Midbrain (tissue), 1 donor: ENCODE measurements at regions not wholly inside any gene's neighbourhood (a gene's known extent, or its start where the extent isn't known, plus 50 kb on each side); places are given as distances from the start of the nearest gene placed in this dataset.
"Not testable (repeated sequence)": the region's sequence is repeated elsewhere in the genome, so short reads cannot be mapped to it uniquely, and the experiment has no call there.

Source experiments
- DNase-seq: peaks from one replicate; lab custom pipeline; 2025; lab: John Stamatoyannopoulos, UW

GRCh38 chr2:217371781-217372213 lies 511.9 kb upstream of the TNP1 start:
- DNase-seq = no peak

- no peak for DNase-seq
Observed at GRCh38 chr2:217370391-217370790, 510.5 kb upstream of the TNP1 start.

GRCh38 chr2:217367464-217367863 lies 507.6 kb upstream of the TNP1 start:
- DNase-seq = no peak

DNA sequence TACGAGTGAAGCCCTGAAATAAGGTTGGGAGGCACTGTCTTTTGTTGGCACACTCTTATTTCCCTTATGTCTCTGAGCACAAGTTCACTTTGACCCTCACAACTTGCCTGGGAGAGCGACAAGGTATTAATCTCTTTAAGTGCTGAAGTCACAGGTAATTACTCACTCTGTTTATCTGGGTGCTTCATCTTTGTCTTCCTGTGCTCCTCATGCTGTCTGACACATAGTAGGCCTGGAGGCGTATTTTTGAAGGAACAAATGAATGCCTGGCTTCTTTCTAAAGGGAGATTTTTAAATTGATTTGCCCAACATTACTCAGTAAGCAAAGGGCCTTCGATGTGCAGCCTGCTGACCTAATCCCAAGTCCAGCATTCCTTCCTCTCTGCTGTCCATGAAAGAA lies 507.1 kb upstream of the TNP1 start:
- DNase-seq = no peak

DNA sequence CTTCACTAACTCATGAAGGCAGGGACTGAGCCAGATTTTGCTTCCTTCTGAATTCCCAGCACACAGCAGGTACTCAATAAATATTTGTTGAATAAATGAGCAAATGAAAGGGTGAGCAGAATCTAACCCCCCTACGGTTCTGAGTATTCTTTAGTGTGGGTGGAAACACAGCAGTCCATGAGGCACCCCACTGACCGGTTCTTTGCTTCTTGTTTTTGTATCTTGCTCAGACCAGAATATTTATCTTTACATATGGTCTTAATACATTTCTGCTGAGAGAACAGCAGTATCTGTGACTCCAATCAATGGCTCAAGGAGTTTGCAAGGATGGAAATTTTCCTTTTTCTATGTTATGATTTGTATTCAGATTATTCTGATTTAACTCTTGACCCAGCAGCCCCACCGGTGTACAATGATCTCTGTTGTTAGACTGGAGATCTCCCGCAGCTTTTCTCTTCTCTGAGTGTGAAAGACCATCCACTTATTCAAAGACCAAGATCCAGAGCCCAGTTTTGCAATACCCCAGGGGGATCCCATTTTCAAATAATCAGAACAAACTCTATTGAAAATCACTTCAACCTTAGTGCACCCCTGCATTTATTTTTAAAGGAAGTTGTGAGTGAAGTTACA lies 506.5 kb upstream of the TNP1 start:
- no peak for DNase-seq

GRCh38 chr2:217365656-217366055 lies 505.8 kb upstream of the TNP1 start:
- DNase-seq = no peak

- DNase-seq = no peak
Observed at GRCh38 chr2:217364224-217364623, 504.4 kb upstream of the TNP1 start.

- peak; percentile 2 for DNase-seq
Observed at GRCh38 chr2:217363470-217363869, 503.6 kb upstream of the TNP1 start.

GRCh38 chr2:217362710-217363109 lies 502.8 kb upstream of the TNP1 start:
- no peak for DNase-seq

GRCh38 chr2:217362286-217362685 lies 502.4 kb upstream of the TNP1 start:
- no peak for DNase-seq

- DNase-seq = no peak
Observed at GRCh38 chr2:217361483-217361880, 501.6 kb upstream of the TNP1 start.

DNA sequence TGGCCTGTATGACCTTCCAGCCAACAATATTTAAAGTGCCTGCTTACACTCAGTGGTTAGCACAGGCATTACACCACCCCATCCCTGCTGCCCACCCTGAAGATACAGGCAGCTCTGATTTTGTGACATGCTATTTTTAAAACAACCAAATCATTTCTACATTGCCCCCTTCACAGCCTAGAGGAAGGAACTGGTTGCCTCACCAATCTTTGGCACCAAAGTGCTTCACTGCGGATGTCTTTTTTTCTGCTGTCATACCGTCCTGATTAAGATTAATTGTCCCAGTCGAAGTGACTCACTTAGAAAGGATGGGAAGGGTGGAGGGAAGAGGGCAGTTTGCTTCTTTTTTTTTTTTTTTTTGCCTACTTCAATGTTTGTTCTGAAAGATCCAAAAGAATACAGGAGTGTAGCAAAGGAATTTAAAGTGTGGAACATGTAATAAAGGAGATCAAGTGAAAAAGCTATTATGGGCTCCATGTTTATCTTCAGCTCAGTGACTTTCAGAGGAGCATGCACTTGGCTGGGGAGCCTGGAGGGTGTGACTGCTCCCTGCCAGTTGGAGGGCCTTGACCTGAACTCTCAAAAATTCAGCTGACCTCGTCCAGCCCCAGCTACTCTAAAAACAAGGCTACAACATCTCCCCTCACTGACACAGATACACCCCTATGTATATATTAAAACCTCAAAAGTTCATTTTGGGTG lies 501.1 kb upstream of the TNP1 start:
- DNase-seq = peak; percentile 5

DNA sequence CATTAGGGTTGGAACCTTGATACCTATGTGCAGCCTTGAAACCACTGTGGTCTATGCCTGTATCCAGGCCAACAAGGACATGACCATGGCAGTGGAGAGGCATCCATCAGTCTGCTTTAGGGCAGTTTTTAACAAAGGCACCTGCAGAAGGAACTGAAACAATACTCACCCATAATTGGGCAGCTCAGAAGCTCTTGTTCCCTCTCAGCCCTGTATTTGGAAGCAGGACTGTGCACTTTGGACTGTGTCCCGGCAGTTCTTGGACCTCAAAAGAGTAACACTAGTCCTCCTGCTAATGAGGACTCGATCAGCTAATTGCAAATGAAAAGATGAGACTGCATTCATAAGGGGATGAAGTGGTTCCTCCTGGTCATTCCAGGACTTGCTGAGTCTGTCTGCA lies 500.2 kb upstream of the TNP1 start:
- DNase-seq = peak; percentile 8

DNA sequence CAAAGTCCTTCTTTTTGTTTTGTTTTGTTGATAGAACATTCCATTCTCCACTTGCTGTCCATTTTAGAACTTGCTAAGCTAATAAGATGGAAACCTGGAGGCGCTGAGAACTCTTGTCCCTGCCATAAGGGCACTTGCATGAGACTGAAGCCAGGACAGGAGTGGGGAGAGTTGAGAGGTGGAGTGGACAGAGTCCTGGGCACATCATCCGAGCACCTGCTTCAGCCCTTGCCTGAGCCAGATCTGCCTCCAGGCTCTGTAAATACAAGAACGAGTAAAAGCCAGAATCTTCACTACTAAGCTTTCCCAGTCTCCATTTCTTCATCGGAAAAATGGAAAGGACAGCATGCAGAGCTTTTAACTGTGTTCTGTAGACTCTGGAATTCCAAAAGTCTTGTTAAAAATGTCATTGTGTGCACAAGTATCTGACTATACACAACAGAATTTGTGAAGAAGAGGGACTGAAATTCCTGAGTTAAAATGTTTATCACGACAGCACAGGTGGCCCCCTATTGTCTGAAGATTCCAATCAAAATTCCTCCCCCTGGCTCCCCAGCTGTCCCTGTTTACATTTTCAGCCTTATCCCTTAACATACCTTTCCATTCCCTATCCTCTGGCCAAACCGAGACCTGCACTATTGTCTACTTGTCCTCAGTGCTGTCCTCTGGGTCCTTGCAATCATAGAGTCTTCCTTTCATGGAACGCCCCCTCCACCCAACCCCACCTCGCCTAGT lies 498.2 kb upstream of the TNP1 start:
- DNase-seq = no peak

DNA sequence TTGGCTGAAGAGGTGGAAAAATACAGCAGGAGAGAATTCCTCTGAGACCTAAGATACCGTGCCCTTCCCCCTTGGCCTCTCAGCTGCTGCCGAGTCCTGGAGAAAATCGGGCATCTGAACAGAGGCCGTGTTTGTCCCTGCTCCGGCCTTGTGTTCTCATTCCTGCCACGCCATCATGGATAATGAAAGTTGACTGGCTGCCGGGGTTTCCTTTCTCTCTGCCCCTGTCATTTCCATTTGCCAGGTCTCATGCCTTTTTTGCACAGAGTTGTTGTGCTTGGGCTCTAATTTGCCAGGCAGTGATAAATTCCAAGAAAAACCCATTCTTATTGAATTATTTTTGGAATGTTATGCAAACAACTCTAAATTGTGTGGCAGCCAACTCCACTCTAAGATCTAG lies 496.9 kb upstream of the TNP1 start:
- DNase-seq = peak; percentile 64

DNA sequence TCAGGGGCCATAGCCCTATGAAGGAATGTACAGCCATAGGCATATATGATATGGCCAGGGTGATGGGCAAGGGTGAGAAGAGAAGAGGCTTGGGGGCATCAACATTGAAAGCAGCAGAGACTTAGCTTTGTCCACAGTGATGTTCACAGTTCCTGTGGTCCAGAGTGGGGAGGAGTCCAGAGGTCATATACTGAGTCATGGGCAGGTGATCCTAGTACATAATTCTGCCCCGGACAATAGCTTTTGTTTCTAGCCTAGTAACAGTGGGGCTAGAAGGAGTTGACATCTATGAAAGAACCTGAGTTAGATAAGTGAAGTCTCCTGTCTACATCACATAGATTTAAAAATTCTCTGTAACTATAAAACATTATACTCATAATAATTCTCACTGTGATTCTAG lies 496.3 kb upstream of the TNP1 start:
- no peak for DNase-seq

- DNase-seq = no peak
Observed at GRCh38 chr2:217353591-217353990, 493.7 kb upstream of the TNP1 start.

DNA sequence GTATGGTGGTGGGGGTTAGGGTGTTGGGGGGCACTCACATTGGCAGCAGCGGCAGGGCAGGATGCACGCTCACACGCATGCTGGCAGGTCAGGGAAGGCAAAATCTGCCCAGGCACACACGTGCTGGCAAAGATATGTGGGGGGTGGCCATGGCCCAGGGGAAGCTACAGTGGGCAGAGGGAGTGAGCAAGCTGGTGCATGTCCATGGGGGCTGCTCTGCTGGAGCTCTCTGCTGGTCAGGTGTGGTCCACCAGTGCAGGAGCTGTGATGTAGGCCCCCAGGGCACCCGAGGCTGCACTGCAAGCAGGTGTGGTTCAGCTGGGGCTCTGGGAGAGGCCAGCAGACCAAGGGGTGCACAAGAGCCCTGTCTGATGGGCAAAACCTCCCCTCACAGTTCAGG lies 491.5 kb upstream of the TNP1 start:
- DNase-seq = no peak

- no peak for DNase-seq
Observed at GRCh38 chr2:217349251-217349650, 489.4 kb upstream of the TNP1 start.

- DNase-seq = not testable (repeated sequence)
Observed at GRCh38 chr2:217347630-217348029, 487.8 kb upstream of the TNP1 start.

DNA sequence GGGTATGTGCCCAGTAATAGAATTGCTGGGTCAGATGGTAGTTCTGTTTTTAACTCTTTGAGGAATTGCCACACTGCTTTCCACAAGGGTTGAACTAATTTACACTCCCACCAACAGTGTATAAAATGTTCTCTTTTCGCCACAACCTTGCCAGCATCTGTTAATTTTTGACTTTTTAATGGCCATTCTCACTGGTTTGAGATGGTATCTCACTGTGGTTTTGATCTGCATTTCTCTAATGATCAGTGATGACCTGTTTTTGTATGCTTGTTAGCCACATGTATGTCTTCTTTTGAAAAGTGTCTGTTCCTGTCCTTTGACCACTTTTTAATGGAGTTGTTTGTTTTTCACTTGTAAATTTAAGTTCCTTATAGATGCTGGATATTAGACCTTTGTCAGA lies 486.2 kb upstream of the TNP1 start:
- not testable (repeated sequence) for DNase-seq

DNA sequence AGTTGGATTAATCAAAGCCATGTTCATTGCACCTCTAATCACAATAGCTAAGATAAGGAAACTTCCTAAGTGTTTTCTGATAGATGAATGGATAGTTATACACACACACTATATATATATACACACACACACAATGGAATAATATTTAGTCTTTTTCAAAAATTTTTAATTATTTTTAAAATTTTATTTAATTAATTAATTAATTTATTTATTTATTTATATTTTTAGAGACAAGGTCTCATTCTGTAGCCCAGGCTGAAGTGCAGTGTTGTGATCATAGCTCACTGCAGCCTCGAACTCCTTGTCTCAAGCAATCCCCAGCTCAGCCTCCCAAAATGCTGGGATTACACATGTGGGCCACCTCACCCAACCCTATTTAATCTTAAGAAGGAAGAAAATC lies 481.0 kb upstream of the TNP1 start:
- no peak for DNase-seq

GRCh38 chr2:217340176-217340575 lies 480.3 kb upstream of the TNP1 start:
- no peak for DNase-seq
